GM12874 (cell line): ENCODE measurements at regions not wholly inside any gene's neighbourhood (a gene's known extent, or its start where the extent isn't known, plus 50 kb on each side); places are given as distances from the start of the nearest gene placed in this dataset.

Source experiments
- TF ChIP-seq, protein P1 (sequence below): IDR thresholded peaks from 2 replicates; pipeline ENCODE4 v1.5.1; 2011; ENCODE audit warnings: low read depth, mild to moderate bottlenecking, control low read depth, low read length, moderate library complexity; ENCODE audit not compliant: insufficient read depth

DNA sequence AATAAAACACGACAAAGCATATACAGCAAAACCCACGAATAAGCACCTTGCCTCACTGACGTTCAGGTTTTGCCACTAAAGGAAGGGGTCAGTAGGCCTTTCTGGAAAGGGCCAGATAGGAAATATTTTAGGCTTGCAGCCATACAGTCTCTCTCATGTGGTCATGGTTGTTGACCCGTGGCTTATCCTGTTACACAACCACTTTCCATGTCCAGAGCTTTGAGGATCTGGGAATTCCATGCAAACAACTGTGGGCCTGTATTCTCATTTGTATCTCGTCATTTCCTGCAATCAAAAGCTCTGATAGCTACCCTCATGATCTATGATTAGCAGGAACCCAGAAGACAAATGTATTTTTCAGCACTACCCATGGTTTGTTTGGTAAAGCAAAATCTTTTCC is 108.3 kb downstream of the DRD1 start:
- TF ChIP-seq, protein P1, sequence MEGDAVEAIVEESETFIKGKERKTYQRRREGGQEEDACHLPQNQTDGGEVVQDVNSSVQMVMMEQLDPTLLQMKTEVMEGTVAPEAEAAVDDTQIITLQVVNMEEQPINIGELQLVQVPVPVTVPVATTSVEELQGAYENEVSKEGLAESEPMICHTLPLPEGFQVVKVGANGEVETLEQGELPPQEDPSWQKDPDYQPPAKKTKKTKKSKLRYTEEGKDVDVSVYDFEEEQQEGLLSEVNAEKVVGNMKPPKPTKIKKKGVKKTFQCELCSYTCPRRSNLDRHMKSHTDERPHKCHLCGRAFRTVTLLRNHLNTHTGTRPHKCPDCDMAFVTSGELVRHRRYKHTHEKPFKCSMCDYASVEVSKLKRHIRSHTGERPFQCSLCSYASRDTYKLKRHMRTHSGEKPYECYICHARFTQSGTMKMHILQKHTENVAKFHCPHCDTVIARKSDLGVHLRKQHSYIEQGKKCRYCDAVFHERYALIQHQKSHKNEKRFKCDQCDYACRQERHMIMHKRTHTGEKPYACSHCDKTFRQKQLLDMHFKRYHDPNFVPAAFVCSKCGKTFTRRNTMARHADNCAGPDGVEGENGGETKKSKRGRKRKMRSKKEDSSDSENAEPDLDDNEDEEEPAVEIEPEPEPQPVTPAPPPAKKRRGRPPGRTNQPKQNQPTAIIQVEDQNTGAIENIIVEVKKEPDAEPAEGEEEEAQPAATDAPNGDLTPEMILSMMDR, result no peak

- TF ChIP-seq, protein P1, result no peak
Measured at GRCh38 chr5:175329976-175330375, 114.0 kb downstream of the DRD1 start.

GRCh38 chr5:175328687-175329086 is 115.3 kb downstream of the DRD1 start:
- TF ChIP-seq, protein P1, result no peak

GRCh38 chr5:175328176-175328575 is 115.8 kb downstream of the DRD1 start:
- TF ChIP-seq, protein P1, result no peak

- TF ChIP-seq, protein P1, result no peak
Measured at GRCh38 chr5:175325681-175326080, 118.3 kb downstream of the DRD1 start.

- TF ChIP-seq, protein P1, result no peak
Measured at GRCh38 chr5:175321927-175322532, 122.0 kb downstream of the DRD1 start.

DNA sequence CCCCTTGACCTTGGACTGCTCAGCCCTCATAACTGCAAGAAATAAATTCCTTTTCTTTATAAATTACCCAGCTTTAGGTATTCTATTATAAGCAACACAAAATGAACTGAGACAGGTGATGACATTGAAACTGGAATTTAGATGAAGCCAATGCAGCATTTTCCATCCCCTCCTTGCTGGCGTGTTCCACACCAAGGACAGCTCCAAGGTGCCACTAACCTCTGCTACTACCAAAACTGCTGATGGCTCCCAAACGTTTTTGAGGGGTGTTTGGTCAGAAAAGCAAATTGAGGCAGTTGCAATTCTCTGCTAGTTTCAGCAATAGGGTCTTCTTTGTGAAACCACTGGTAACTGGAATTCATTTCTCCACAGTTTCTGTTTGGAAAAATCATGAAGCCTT is 124.8 kb downstream of the DRD1 start:
- TF ChIP-seq, protein P1, result no peak
